Glutamatergic neuron (in vitro differentiated cells): ENCODE measurements at regions not wholly inside any gene's neighbourhood (a gene's known extent, or its start where the extent isn't known, plus 50 kb on each side); places are given as distances from the start of the nearest gene placed in this dataset.

Source experiments
- DNase-seq: peaks from one replicate; pipeline ENCODE4 v3.0.0; 2022
- H3K27ac Mint-ChIP-seq: one replicate; pipeline ENCODE4 v1.8.0; 2020; ENCODE audit warnings: mild to moderate bottlenecking, mixed read lengths, inconsistent platforms; ENCODE audit not compliant: unreplicated experiment
- H3K27me3 Mint-ChIP-seq: one replicate; pipeline ENCODE4 v1.8.0; 2020; ENCODE audit warnings: mild to moderate bottlenecking, moderate library complexity, mixed read lengths, inconsistent platforms; ENCODE audit not compliant: unreplicated experiment
- H3K36me3 Mint-ChIP-seq: one replicate; pipeline ENCODE4 v1.8.0; 2020; ENCODE audit warnings: mild to moderate bottlenecking, mixed read lengths, inconsistent platforms; ENCODE audit not compliant: unreplicated experiment
- H3K4me1 Mint-ChIP-seq: one replicate; pipeline ENCODE4 v1.8.0; 2020; ENCODE audit warnings: mild to moderate bottlenecking, low read depth, mixed read lengths, inconsistent platforms; ENCODE audit not compliant: unreplicated experiment
- H3K4me3 Mint-ChIP-seq: one replicate; pipeline ENCODE4 v1.8.0; 2020; ENCODE audit warnings: mild to moderate bottlenecking, mixed read lengths, inconsistent platforms; ENCODE audit not compliant: unreplicated experiment
- H3K9me3 Mint-ChIP-seq: one replicate; pipeline ENCODE4 v1.8.0; 2020; ENCODE audit warnings: mild to moderate bottlenecking, moderate library complexity, mixed read lengths, inconsistent platforms; ENCODE audit not compliant: unreplicated experiment
- CTCF ChIP-seq: fragments of 200-600 bp; sonication (generic); IDR thresholded peaks from one replicate; pipeline ENCODE4 v1.5.0; 2021; ENCODE audit not compliant: partially characterized antibody, unreplicated experiment

- Mint-ChIP-seq H3K27me3 (no peaks in the 10 kb centered on the region), H3K27ac (no peak overlapping the region), H3K4me3 (no peak overlapping the region), H3K9me3 (no peaks in the 10 kb centered on the region), H3K4me1 (no peaks in the 10 kb centered on the region), H3K36me3 (no peaks in the 10 kb centered on the region)
- DNase-seq, result no peak
- no peak for TF ChIP-seq CTCF
These were observed 114.7 kb upstream of the FRMD4B start for GRCh38 chr3:69500604-69501003.

GRCh38 chr3:69499899-69500421 lies 114.1 kb upstream of the FRMD4B start:
- Mint-ChIP-seq H3K27me3 (no peaks in the 10 kb centered on the region), H3K9me3 (no peaks in the 10 kb centered on the region), H3K4me1 (no peaks in the 10 kb centered on the region), H3K27ac (no peak overlapping the region), H3K36me3 (no peaks in the 10 kb centered on the region), H3K4me3 (no peak overlapping the region)
- TF ChIP-seq CTCF, result no peak
- DNase-seq, result no peak

- no peaks in the 10 kb centered on the region for H3K9me3 Mint-ChIP-seq
- no peaks in the 10 kb centered on the region for H3K4me1 Mint-ChIP-seq
- no peaks in the 10 kb centered on the region for H3K27me3 Mint-ChIP-seq
- H3K27ac Mint-ChIP-seq, result no peak overlapping the region
- DNase-seq, result no peak
- TF ChIP-seq CTCF, result no peak
- no peak overlapping the region for H3K4me3 Mint-ChIP-seq
- H3K36me3 Mint-ChIP-seq, result no peaks in the 10 kb centered on the region
These were observed 113.5 kb upstream of the FRMD4B start for GRCh38 chr3:69499422-69499821.

GRCh38 chr3:69496856-69497255 lies 111.0 kb upstream of the FRMD4B start:
- Mint-ChIP-seq H3K27ac (no peak overlapping the region), H3K27me3 (no peaks in the 10 kb centered on the region), H3K36me3 (no peaks in the 10 kb centered on the region), H3K9me3 (no peaks in the 10 kb centered on the region), H3K4me3 (no peak overlapping the region), H3K4me1 (no peaks in the 10 kb centered on the region)
- no peak for DNase-seq
- TF ChIP-seq CTCF, result no peak

GRCh38 chr3:69494185-69494584 lies 108.3 kb upstream of the FRMD4B start:
- no peak for TF ChIP-seq CTCF
- Mint-ChIP-seq H3K4me1 (peaks cover 9% of the 10 kb centered on the region), H3K27me3 (no peaks in the 10 kb centered on the region), H3K27ac (no peak overlapping the region), H3K36me3 (no peaks in the 10 kb centered on the region), H3K4me3 (no peak overlapping the region), H3K9me3 (no peaks in the 10 kb centered on the region)
- DNase-seq, result no peak
